Left lung (tissue), 4 donors: ENCODE measurements at regions not wholly inside any gene's neighbourhood (a gene's known extent, or its start where the extent isn't known, plus 50 kb on each side); places are given as distances from the start of the nearest gene placed in this dataset.

Experiments
- ATAC-seq: fragments of 200-7000 bp; cut with Tn5 transposase; one replicate; pipeline ENCODE4 v1.9.1; 2020; ENCODE audit warnings: moderate library complexity
- DNase-seq, 4 donors: peaks; one replicate each; pipeline ENCODE4 v3.0.0-alpha.2; 2013 to 2020
- H3K27ac ChIP-seq, 2 donors: fragments of 200-600 bp; sonication (generic) in 1 of 2; one replicate each; pipeline versions ENCODE4 v1.5.0 to v1.8.0; 2020 to 2021
- H3K27me3 ChIP-seq, 2 donors: fragments of 200-600 bp; sonication (generic) in 1 of 2; one replicate each; pipeline versions ENCODE4 v1.5.0 to v1.8.0; 2020 to 2021
- H3K36me3 ChIP-seq, 2 donors: fragments of 200-600 bp; sonication (generic) in 1 of 2; one replicate each; pipeline versions ENCODE4 v1.5.0 to v1.8.0; 2020 to 2021
- H3K4me1 ChIP-seq, 2 donors: fragments of 200-600 bp; one replicate each; pipeline ENCODE4 v1.8.0; 2021
- H3K4me3 ChIP-seq, 2 donors: fragments of 200-600 bp; sonication (generic) in 1 of 2; one replicate each; pipeline versions ENCODE4 v1.5.0 to v1.8.0; 2020 to 2021; ENCODE audit warnings: mild to moderate bottlenecking in 1 of 2
- H3K9me3 ChIP-seq, 2 donors: fragments of 200-600 bp; sonication (generic) in 1 of 2; one replicate each; pipeline versions ENCODE4 v1.5.0 to v1.8.0; 2020 to 2021
- intact Hi-C, 2 donors: fragments of 100-400 bp; cut with DNase I; formaldehyde crosslinking; loops; one replicate each; pipeline versions ENCODE4 v1.11.2 to v1.14.2; 2022
- TF ChIP-seq, protein P1 (sequence below), 2 donors: fragments of 200-600 bp; sonication (generic) in 1 of 2; IDR thresholded peaks; one replicate each; pipeline versions ENCODE4 v1.5.0 to v1.8.0; 2021; ENCODE audit warnings: antibody characterized with exemption in 2 of 2
- donor health status: DM: no; HTN: yes; CAD: no.
- donor health status: DM: no; HTN: no; CAD: no.

DNA sequence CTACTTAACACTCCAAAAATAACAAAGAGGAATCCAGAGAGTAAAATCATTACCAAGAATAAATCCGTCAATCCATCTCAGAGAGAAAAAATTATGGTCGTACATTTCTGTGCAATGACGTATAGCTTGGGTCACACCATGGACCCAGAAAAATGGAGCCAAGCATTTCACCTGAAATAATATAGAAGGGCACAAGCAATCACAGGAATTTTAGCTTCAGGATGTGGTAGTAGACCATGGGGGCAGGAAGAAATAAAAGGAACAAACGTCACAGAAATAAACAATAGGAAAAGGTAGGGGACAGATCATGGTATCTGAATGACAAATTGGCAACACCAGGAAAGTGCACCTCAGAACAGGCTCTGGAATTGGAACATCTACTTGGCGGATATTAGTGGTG, 231.0 kb downstream of the PLK2 start:
- no peak overlapping the region for H3K4me3 ChIP-seq
- DNase-seq (no peak), ATAC-seq (no peak)
- intact Hi-C loops, result no loop called here
- TF ChIP-seq, protein P1, sequence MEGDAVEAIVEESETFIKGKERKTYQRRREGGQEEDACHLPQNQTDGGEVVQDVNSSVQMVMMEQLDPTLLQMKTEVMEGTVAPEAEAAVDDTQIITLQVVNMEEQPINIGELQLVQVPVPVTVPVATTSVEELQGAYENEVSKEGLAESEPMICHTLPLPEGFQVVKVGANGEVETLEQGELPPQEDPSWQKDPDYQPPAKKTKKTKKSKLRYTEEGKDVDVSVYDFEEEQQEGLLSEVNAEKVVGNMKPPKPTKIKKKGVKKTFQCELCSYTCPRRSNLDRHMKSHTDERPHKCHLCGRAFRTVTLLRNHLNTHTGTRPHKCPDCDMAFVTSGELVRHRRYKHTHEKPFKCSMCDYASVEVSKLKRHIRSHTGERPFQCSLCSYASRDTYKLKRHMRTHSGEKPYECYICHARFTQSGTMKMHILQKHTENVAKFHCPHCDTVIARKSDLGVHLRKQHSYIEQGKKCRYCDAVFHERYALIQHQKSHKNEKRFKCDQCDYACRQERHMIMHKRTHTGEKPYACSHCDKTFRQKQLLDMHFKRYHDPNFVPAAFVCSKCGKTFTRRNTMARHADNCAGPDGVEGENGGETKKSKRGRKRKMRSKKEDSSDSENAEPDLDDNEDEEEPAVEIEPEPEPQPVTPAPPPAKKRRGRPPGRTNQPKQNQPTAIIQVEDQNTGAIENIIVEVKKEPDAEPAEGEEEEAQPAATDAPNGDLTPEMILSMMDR (IDR thresholded peaks at IDR 0.05), result no peak
- H3K36me3 ChIP-seq, result no peaks in the 10 kb centered on the region
- no peaks in the 10 kb centered on the region for H3K4me1 ChIP-seq
- H3K9me3 ChIP-seq, result no peaks in the 10 kb centered on the region
- no peak overlapping the region for H3K27ac ChIP-seq
- no peaks in the 10 kb centered on the region for H3K27me3 ChIP-seq

DNA sequence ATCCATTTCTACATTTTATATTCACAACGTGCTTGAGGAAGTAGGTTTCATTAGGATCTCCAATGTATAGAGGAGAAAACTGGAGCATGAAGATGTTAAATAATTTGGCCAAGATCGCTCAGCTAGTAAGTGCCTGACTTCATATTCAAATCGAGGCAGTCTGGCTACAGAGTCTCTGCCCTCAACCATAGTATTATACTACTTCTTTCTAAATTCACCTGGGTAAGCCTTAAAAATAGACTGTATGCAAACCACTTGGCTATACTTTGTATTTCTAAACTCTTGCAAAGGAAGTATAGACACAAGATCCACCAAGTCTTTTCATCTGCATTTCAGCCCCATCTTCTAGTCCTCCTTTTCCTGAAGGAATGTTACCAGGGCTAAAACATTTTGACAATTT, 232.0 kb downstream of the PLK2 start:
- Histone ChIP-seq H3K4me1 (no peaks in the 10 kb centered on the region), H3K4me3 (no peak overlapping the region), H3K36me3 (no peaks in the 10 kb centered on the region), H3K9me3 (no peaks in the 10 kb centered on the region), H3K27ac (no peak overlapping the region), H3K27me3 (no peaks in the 10 kb centered on the region)
- TF ChIP-seq, protein P1 (IDR thresholded peaks at IDR 0.05), result no peak
- DNase-seq (no peak), ATAC-seq (no peak)
- intact Hi-C loops, result no loop called here

DNA sequence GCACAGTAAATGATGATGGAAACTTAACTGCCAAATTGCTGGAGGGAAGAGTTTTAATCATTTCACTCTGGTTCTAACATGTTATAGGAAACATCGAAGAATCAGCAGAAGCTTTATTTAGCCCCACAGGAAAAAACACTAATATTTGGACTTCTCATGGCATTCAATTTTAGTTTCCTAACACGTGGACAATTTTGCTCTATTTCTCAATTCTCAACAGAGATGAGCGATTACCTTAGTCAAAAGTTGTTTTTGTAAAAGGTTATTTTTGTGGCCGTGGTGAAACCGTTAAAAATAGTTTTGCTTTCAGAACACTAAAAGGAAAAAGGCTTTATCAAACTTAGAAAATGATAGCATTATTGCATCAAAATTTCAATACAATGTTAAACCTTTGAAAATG, 235.2 kb downstream of the PLK2 start:
- TF ChIP-seq, protein P1 (IDR thresholded peaks at IDR 0.05), result no peak
- H3K9me3 ChIP-seq, result no peaks in the 10 kb centered on the region
- ATAC-seq (no peak), DNase-seq (no peak)
- H3K27me3 ChIP-seq, result no peaks in the 10 kb centered on the region
- no peaks in the 10 kb centered on the region for H3K4me1 ChIP-seq
- no peak overlapping the region for H3K4me3 ChIP-seq
- no peak overlapping the region for H3K27ac ChIP-seq
- H3K36me3 ChIP-seq, result no peaks in the 10 kb centered on the region
- intact Hi-C loops, result no loop called here

DNA sequence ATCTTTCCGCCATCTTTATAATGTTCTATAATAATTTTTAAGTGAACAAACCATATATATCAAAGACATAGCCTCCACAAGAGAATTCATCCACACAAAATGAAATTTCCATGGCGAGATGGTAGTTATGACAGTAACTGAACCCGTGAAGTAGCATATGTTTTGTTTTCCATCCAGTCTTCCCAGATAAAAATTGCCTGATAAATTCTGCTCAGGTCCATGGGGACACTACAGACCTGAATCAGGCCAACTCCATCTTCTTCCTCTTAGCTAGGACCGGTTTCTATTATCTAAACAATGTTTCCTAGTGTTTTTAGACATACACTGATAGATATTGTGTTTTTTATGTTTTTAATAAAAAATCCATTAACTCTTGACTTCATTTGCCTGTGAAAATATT, 235.7 kb downstream of the PLK2 start:
- Histone ChIP-seq H3K27ac (no peak overlapping the region), H3K4me3 (no peak overlapping the region), H3K4me1 (no peaks in the 10 kb centered on the region), H3K27me3 (no peaks in the 10 kb centered on the region), H3K36me3 (no peaks in the 10 kb centered on the region), H3K9me3 (no peaks in the 10 kb centered on the region)
- no peak for DNase-seq
- ATAC-seq, result no peak
- TF ChIP-seq, protein P1 (IDR thresholded peaks at IDR 0.05), result no peak
- intact Hi-C loops, result no loop called here

DNA sequence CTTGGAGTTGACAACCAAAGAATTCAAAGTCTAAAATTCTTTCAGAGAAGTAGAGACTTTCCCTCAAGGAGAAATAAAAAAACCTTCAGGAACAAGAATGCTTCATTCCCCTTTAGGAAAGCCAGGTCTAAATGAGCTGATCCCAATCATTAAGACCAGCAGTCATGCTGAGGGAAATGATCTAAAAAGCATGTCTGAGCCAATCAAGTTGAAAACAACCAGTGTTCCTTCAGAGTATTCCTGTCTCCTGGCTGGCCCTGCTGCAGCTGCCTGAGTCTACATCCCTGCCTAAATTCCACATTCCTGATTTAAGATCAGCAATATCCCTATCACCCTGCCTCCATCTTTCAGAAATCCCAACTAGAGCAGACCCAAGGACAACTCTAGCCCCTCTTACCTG, 244.5 kb downstream of the PLK2 start:
- no peaks in the 10 kb centered on the region for H3K4me1 ChIP-seq
- H3K4me3 ChIP-seq, result no peak overlapping the region
- no peaks in the 10 kb centered on the region for H3K27me3 ChIP-seq
- H3K36me3 ChIP-seq, result no peaks in the 10 kb centered on the region
- DNase-seq, result no peak
- peaks cover 0 to 2% of the 10 kb centered on the region in 2 donors for H3K9me3 ChIP-seq
- H3K27ac ChIP-seq, result no peak overlapping the region
- intact Hi-C loops, result no loop called here
- TF ChIP-seq, protein P1 (IDR thresholded peaks at IDR 0.05), result no peak
- no peak for ATAC-seq
